ENCODE measurements at regions not wholly inside any gene's neighbourhood (a gene's known extent, or its start where the extent isn't known, plus 50 kb on each side); places are given as distances from the start of the nearest gene placed in this dataset.

DNA sequence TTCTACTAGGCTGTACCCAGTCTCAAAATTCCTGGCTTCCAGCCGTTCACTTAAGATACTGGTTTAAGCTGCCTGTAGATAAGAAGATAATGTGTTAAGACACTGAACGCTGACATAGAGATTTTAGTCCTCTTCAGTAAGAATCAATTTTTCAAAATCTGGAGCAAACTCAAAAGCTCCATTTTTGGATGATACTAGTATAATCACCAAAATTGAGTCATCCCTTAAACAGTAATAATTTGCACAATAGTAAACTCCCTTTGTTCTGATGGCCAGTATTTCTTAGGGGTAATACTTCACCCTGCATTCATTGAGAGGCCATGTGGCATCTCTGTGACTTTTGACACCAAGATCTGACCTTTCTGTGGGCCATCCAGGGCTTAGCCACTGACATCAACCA lies 299.8 kb upstream of the USP25 start:
- TF ChIP-seq, protein P1, sequence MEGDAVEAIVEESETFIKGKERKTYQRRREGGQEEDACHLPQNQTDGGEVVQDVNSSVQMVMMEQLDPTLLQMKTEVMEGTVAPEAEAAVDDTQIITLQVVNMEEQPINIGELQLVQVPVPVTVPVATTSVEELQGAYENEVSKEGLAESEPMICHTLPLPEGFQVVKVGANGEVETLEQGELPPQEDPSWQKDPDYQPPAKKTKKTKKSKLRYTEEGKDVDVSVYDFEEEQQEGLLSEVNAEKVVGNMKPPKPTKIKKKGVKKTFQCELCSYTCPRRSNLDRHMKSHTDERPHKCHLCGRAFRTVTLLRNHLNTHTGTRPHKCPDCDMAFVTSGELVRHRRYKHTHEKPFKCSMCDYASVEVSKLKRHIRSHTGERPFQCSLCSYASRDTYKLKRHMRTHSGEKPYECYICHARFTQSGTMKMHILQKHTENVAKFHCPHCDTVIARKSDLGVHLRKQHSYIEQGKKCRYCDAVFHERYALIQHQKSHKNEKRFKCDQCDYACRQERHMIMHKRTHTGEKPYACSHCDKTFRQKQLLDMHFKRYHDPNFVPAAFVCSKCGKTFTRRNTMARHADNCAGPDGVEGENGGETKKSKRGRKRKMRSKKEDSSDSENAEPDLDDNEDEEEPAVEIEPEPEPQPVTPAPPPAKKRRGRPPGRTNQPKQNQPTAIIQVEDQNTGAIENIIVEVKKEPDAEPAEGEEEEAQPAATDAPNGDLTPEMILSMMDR (IDR thresholded peaks at IDR 0.05): no peak
- TF ChIP-seq POLR2A (IDR thresholded peaks at IDR 0.05; ENCODE audit: low read depth) (no peak), POLR2AphosphoS5 (IDR thresholded peaks at IDR 0.05) (no peak), EP300 (IDR thresholded peaks at IDR 0.05) (no peak)

All from esophagus muscularis mucosa (tissue), 4 donors.